ENCODE measurements at regions not wholly inside any gene's neighbourhood (a gene's known extent, or its start where the extent isn't known, plus 50 kb on each side); places are given as distances from the start of the nearest gene placed in this dataset.

DNA sequence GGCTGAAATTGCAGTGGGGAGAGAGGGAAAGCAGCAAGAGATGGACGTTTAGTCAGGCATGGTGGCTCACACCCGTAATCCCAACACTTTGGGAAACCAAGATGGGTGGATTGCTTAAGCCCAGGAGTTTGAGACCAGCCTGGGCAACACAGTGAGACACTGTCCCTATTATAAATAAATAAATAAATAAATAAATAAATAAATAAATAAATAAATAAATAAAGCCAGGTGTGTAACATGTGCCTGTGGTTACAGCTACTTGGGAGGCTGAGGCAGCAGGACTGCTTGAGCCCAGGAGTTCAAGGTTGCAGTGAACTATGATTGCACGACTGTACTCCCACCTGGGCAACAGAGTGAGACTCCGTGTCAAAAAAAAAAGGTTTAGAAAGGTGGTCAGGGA is 54.0 kb upstream of the ARPP19 start:
- Histone ChIP-seq H3K9ac (ENCODE audit: insufficient read depth, low read length, poor library complexity, severe bottlenecking) (no peak overlapping the region), H2AFZ (ENCODE audit: insufficient read depth, low read depth, low read length, poor library complexity, severe bottlenecking) (no peak overlapping the region), H3K27me3 (ENCODE audit: control insufficient read depth in 2 of 2, insufficient read depth in 2 of 2, low read length in 2 of 2) (no peaks in the 10 kb centered on the region), H3K27ac (ENCODE audit: low read depth in 1 of 2, low read length in 2 of 2) (no peak overlapping the region), H3K4me2 (replicated peaks; ENCODE audit: extremely low read depth, low read length, poor library complexity, severe bottlenecking) (no peak overlapping the region), H3K9me3 (replicated peaks in 1 of 2; ENCODE audit: control insufficient read depth in 1 of 2, insufficient read depth in 1 of 2, low read length in 2 of 2) (no peaks in the 10 kb centered on the region), H3K79me2 (ENCODE audit: insufficient read depth, low read length) (no peaks in the 10 kb centered on the region), H3K4me3 (replicated peaks in 1 of 3; ENCODE audit: low read depth in 2 of 3, low read length in 3 of 3) (no peak overlapping the region), H3K4me1 (ENCODE audit: control insufficient read depth in 1 of 2, insufficient read depth in 2 of 2, low read length in 2 of 2) (no peaks in the 10 kb centered on the region), H4K20me1 (ENCODE audit: insufficient read depth, low read length) (no peaks in the 10 kb centered on the region), H3K36me3 (replicated peaks in 1 of 2; ENCODE audit: control insufficient read depth in 1 of 2, insufficient read depth in 2 of 2, low read length in 2 of 2) (peaks cover 10 to 79% of the 10 kb centered on the region in 2 donors)
- Mint-ChIP-seq H3K36me3 (peaks cover 56 to 65% of the 10 kb centered on the region in 2 donors), H3K4me3 (no peak overlapping the region), H3K27ac (no peak overlapping the region), H3K27me3 (ENCODE audit: low read depth in 3 of 3) (no peaks in the 10 kb centered on the region), H3K9me3 (no peaks in the 10 kb centered on the region), H3K4me1 (no peaks in the 10 kb centered on the region)
- DNase-seq, result no peak
- intact Hi-C loops (cut with micrococcal nuclease), result no loop called here
- TF ChIP-seq, protein P1, sequence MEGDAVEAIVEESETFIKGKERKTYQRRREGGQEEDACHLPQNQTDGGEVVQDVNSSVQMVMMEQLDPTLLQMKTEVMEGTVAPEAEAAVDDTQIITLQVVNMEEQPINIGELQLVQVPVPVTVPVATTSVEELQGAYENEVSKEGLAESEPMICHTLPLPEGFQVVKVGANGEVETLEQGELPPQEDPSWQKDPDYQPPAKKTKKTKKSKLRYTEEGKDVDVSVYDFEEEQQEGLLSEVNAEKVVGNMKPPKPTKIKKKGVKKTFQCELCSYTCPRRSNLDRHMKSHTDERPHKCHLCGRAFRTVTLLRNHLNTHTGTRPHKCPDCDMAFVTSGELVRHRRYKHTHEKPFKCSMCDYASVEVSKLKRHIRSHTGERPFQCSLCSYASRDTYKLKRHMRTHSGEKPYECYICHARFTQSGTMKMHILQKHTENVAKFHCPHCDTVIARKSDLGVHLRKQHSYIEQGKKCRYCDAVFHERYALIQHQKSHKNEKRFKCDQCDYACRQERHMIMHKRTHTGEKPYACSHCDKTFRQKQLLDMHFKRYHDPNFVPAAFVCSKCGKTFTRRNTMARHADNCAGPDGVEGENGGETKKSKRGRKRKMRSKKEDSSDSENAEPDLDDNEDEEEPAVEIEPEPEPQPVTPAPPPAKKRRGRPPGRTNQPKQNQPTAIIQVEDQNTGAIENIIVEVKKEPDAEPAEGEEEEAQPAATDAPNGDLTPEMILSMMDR (IDR thresholded peaks at IDR 0.05), result no peak
- WGBS (ENCODE audit: insufficient coverage), result 100% methylated on average over 1 of the region's 4 CpGs

DNA sequence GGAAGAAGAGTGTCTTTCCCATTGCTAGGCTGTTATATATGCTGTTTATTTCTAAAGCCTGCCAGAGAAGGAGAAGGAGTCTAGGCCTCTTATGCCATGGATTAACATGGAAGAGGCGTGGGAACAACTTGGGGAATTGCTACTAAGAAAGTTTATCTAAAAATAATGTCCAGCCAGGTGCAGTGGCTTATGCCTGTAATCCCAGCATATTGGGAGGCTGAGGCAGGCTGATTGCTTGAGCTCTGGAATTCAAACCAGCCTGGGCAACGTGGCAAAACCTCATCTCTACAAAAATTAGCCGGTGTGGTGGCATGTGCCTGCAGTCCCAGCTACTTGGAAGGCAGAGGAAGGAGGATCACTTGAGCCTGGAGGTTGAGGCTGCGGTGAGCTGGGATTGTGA is 51.7 kb upstream of the ARPP19 start:
- no peaks in the 10 kb centered on the region for H3K9me3 Mint-ChIP-seq
- H3K27me3 ChIP-seq (ENCODE audit: control insufficient read depth in 2 of 2, insufficient read depth in 2 of 2, low read length in 2 of 2), result no peaks in the 10 kb centered on the region
- peaks cover 12 to 76% of the 10 kb centered on the region in 2 donors for H3K36me3 ChIP-seq (replicated peaks in 1 of 2; ENCODE audit: control insufficient read depth in 1 of 2, insufficient read depth in 2 of 2, low read length in 2 of 2)
- H3K4me1 Mint-ChIP-seq, result no peaks in the 10 kb centered on the region
- no peak overlapping the region for H3K4me3 Mint-ChIP-seq
- no peak overlapping the region for H3K4me3 ChIP-seq (replicated peaks in 1 of 3; ENCODE audit: low read depth in 2 of 3, low read length in 3 of 3)
- H3K79me2 ChIP-seq (ENCODE audit: insufficient read depth, low read length), result no peaks in the 10 kb centered on the region
- peaks cover 57 to 64% of the 10 kb centered on the region in 2 donors for H3K36me3 Mint-ChIP-seq
- WGBS (ENCODE audit: insufficient coverage), result 100% methylated on average over 2 of the region's 4 CpGs
- no peaks in the 10 kb centered on the region for H4K20me1 ChIP-seq (ENCODE audit: insufficient read depth, low read length)
- H3K27ac ChIP-seq (ENCODE audit: low read depth in 1 of 2, low read length in 2 of 2), result no peak overlapping the region
- TF ChIP-seq, protein P1 (IDR thresholded peaks at IDR 0.05), result no peak
- no peak overlapping the region for H2AFZ ChIP-seq (ENCODE audit: insufficient read depth, low read depth, low read length, poor library complexity, severe bottlenecking)
- no peak overlapping the region for H3K4me2 ChIP-seq (replicated peaks; ENCODE audit: extremely low read depth, low read length, poor library complexity, severe bottlenecking)
- intact Hi-C loops (cut with micrococcal nuclease), result no loop called here
- H3K9me3 ChIP-seq (replicated peaks in 1 of 2; ENCODE audit: control insufficient read depth in 1 of 2, insufficient read depth in 1 of 2, low read length in 2 of 2), result no peaks in the 10 kb centered on the region
- H3K9ac ChIP-seq (ENCODE audit: insufficient read depth, low read length, poor library complexity, severe bottlenecking), result no peak overlapping the region
- no peak overlapping the region for H3K27ac Mint-ChIP-seq
- DNase-seq, result no peak
- H3K27me3 Mint-ChIP-seq (ENCODE audit: low read depth in 3 of 3), result no peaks in the 10 kb centered on the region
- H3K4me1 ChIP-seq (ENCODE audit: control insufficient read depth in 1 of 2, insufficient read depth in 2 of 2, low read length in 2 of 2), result no peaks in the 10 kb centered on the region

Data from CD14-positive monocyte (primary cell).